Panc1 (cell line): ENCODE measurements at regions not wholly inside any gene's neighbourhood (a gene's known extent, or its start where the extent isn't known, plus 50 kb on each side); places are given as distances from the start of the nearest gene placed in this dataset.

Experiments used
- ATAC-seq: fragments of 200-7000 bp; cut with Tn5 transposase; 2 replicates; pipeline ENCODE4 v1.9.1; 2020; ENCODE audit warnings: mild to moderate bottlenecking, moderate library complexity
- BruUV-seq: library from RNA; stranded (reverse); fragments of 400-500 nt; replicated peaks from 2 replicates; lab custom pipeline; 2021; lab: Mats Ljungman, UMichigan
- CTCF ChIA-PET: fragments of 300-600 bp; sonication (Branson Sonifier 250); formaldehyde crosslinking; loops from one replicate; lab custom pipeline; 2022; ENCODE audit warnings: antibody characterized with exemption; lab: Charles Lee
- POLR2A ChIA-PET: fragments of 300-600 bp; sonication (Branson Sonifier 250); formaldehyde crosslinking; loops from one replicate; lab custom pipeline; 2022; ENCODE audit warnings: antibody characterized with exemption; lab: Charles Lee
- DNase-seq: peaks from one replicate; pipeline ENCODE4 v3.0.0-alpha.2; 2010; ENCODE audit warnings: low read depth, low spot score
- H3K27ac ChIP-seq: 2 replicates; pipeline ENCODE4 v1.5.1; 2011; ENCODE audit warnings: mild to moderate bottlenecking, low read length, inconsistent platforms
- H3K27me3 ChIP-seq: fragments of 200-500 bp; sonication (Bioruptor generic); 2 replicates; pipeline ENCODE4 v1.6.0; 2014; ENCODE audit warnings: low read length, inconsistent platforms; ENCODE audit not compliant: control insufficient read depth, insufficient read depth
- H3K36me3 ChIP-seq: fragments of 200-500 bp; sonication (Bioruptor generic); 2 replicates; pipeline ENCODE4 v1.5.1; 2014; ENCODE audit warnings: inconsistent platforms, mild to moderate bottlenecking, low read length, moderate library complexity; ENCODE audit not compliant: control insufficient read depth, insufficient read depth
- H3K4me1 ChIP-seq: 2 replicates; pipeline ENCODE4 v1.5.1; 2011; ENCODE audit warnings: inconsistent platforms, mild to moderate bottlenecking, low read length, moderate library complexity; ENCODE audit not compliant: control insufficient read depth, insufficient read depth
- H3K4me3 ChIP-seq, 2 experiments: 2 replicates each; pipeline ENCODE4 v1.5.1; 2011 to 2012; ENCODE audit warnings: low read depth in 2 of 2, low read length in 2 of 2, mild to moderate bottlenecking in 2 of 2, inconsistent platforms in 1 of 2, moderate library complexity in 1 of 2
- H3K9me3 ChIP-seq: fragments of 200-500 bp; sonication (Bioruptor generic); 2 replicates; pipeline ENCODE4 v1.5.1; 2014; ENCODE audit warnings: low read depth, mild to moderate bottlenecking, inconsistent platforms, low read length, moderate library complexity; ENCODE audit not compliant: control insufficient read depth, insufficient read depth
- POLR2AphosphoS5 ChIP-seq: IDR thresholded peaks from 2 replicates; pipeline ENCODE4 v1.6.1; 2012; ENCODE audit warnings: mild to moderate bottlenecking, low read depth, low read length, moderate library complexity
- REST ChIP-seq, 2 experiments: IDR thresholded peaks; 2 replicates each; pipeline ENCODE4 v1.6.1; 2011 to 2012; ENCODE audit warnings: low read depth in 2 of 2, control low read depth in 1 of 2, low read length in 1 of 2, mild to moderate bottlenecking in 1 of 2, moderate library complexity in 1 of 2; ENCODE audit not compliant: insufficient read depth in 1 of 2
- SIN3A ChIP-seq: IDR thresholded peaks from 2 replicates; pipeline ENCODE4 v1.6.1; 2012; ENCODE audit warnings: low read depth, mild to moderate bottlenecking, low read length, moderate library complexity, borderline replicate concordance; ENCODE audit not compliant: insufficient read depth
- TCF7L2 ChIP-seq: IDR thresholded peaks from 2 replicates; pipeline ENCODE4 v1.6.1; 2011; ENCODE audit warnings: mild to moderate bottlenecking, low read depth, low read length, inconsistent platforms
- in situ Hi-C: cut with HindIII; loops from 2 replicates; pipeline ENCODE4 v1.10.0; 2016; ENCODE audit warnings: low sequenced_read_pairs, low pct_unique_long_range_greater_than_20kb
- intact Hi-C: fragments of 100-400 bp; cut with micrococcal nuclease; formaldehyde crosslinking; loops from one replicate; pipeline ENCODE4 v1.10.0; 2022; ENCODE audit not compliant: unreplicated experiment
- TF ChIP-seq, protein P1 (sequence below): fragments of 450-650 bp; IDR thresholded peaks from 2 replicates; pipeline ENCODE4 v1.5.1; 2017; ENCODE audit warnings: mild to moderate bottlenecking

DNA sequence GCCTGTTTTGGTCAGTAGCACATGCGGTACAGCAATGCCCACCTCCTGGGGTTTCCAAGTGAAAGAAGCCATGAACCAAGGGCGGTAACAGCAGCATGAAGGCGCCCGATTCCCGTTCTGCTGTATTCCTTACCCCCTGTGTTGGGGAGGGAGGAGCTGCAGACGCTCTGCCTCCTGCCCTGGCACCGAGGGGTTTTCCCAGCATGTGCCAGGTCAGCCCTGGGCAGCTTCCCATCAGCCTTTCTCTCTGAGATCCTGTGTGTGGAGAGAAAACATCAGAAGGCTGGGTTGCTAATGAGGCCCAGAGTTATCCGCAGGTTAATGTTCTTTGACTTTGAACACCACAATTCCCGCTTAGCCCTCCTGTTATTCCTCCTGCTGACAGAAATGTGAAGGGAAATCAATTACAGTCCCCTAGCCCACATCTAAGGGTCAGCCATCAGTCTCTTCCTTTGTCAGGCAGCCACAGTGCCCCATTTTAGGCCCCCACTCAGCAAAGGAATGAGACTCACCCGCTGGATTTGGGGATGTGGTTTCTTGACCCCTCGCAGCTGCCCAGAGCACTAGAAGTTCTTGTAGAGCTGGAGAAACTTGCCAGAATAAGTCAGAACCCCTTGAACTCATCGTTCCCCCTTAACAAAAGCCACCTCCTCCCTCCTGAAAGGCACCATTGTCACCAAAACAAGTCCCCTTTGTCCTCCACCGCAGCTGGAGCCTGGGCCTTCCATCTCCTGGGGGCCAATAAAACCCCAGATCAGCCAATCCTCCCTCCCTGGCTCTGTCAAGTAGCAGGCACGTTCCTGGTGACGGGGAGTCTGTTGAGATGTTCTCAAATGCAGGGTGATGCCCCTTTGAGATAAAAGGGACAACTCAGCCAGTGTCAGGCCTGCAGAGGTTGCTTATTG lies 168.5 kb downstream of the KATNIP start:
- DNase-seq (no peak), ATAC-seq (no peak)
- no peak overlapping the region for H3K4me3 ChIP-seq
- intact Hi-C loops: no loop called here
- ChIA-PET CTCF (no interaction called here), POLR2A (no interaction called here)
- H3K27ac ChIP-seq: no peak overlapping the region
- no peaks in the 10 kb centered on the region for H3K4me1 ChIP-seq
- no TSS peak for BruUV-seq
- in situ Hi-C loops: no loop called here
- H3K9me3 ChIP-seq: no peaks in the 10 kb centered on the region
- H3K27me3 ChIP-seq: no peaks in the 10 kb centered on the region
- no peaks in the 10 kb centered on the region for H3K36me3 ChIP-seq
- TF ChIP-seq TCF7L2: no peak

DNA sequence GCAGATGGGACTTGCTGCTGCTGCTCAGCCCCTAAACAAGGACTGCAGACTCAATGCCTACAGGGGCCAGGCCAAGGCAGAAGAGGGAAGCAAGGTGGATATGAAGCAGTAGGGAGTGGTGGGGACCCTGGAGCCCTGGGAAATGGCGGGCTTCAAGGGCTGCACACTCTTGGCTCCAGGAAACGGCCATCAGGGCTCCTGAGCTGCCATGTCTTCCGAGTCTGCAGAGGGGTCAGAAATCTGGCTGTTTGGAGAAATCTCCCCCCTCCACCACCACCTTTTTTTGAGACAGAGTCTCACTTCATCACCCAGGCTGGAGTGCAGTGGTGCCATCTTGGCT lies 169.1 kb downstream of the KATNIP start:
- H3K36me3 ChIP-seq: no peaks in the 10 kb centered on the region
- H3K27me3 ChIP-seq: no peaks in the 10 kb centered on the region
- H3K27ac ChIP-seq: no peak overlapping the region
- CTCF ChIA-PET: no interaction called here
- no TSS peak for BruUV-seq
- no peak for DNase-seq
- POLR2A ChIA-PET: no interaction called here
- H3K4me3 ChIP-seq: no peak overlapping the region
- TF ChIP-seq POLR2AphosphoS5: no peak
- TF ChIP-seq, protein P1, sequence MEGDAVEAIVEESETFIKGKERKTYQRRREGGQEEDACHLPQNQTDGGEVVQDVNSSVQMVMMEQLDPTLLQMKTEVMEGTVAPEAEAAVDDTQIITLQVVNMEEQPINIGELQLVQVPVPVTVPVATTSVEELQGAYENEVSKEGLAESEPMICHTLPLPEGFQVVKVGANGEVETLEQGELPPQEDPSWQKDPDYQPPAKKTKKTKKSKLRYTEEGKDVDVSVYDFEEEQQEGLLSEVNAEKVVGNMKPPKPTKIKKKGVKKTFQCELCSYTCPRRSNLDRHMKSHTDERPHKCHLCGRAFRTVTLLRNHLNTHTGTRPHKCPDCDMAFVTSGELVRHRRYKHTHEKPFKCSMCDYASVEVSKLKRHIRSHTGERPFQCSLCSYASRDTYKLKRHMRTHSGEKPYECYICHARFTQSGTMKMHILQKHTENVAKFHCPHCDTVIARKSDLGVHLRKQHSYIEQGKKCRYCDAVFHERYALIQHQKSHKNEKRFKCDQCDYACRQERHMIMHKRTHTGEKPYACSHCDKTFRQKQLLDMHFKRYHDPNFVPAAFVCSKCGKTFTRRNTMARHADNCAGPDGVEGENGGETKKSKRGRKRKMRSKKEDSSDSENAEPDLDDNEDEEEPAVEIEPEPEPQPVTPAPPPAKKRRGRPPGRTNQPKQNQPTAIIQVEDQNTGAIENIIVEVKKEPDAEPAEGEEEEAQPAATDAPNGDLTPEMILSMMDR: no peak
- no peak for TF ChIP-seq REST (IDR thresholded peaks at IDR 0.05; ENCODE audit: insufficient read depth in 1 of 2, low read depth in 2 of 2, low read length in 1 of 2)
- TF ChIP-seq TCF7L2: no peak
- no peak for TF ChIP-seq SIN3A
- no peaks in the 10 kb centered on the region for H3K9me3 ChIP-seq
- intact Hi-C loops (no loop called here), in situ Hi-C loops (no loop called here)
- no peak for ATAC-seq
- H3K4me1 ChIP-seq: 0 out of 2 replicates have a peak, but pooled peaks cover 2% of the 10 kb centered on the region
